OCI-LY3 (cell line): ENCODE measurements at regions not wholly inside any gene's neighbourhood (a gene's known extent, or its start where the extent isn't known, plus 50 kb on each side); places are given as distances from the start of the nearest gene placed in this dataset.
A peak's percentile ranks its signal among the peaks of the same experiment; 100 is the strongest.

ENCODE experiments used
- H2AFZ ChIP-seq: fragments of 200-600, 300-600 bp; shearing (Covaris generic); 2 replicates; pipeline ENCODE4 v1.6.0; 2014; ENCODE audit warnings: antibody characterized with exemption, low read depth, low read length
- H3K27ac ChIP-seq: fragments of 200-600, 300-600 bp; sonication (generic); 2 replicates; pipeline ENCODE4 v1.5.1; 2014; ENCODE audit warnings: mild to moderate bottlenecking, low read length, moderate library complexity, mixed read lengths
- H3K27me3 ChIP-seq: fragments of 200-600, 300-600 bp; sonication (generic); 2 replicates; pipeline ENCODE4 v1.6.1; 2014; ENCODE audit warnings: low read depth, low read length, mixed read lengths
- H3K36me3 ChIP-seq: fragments of 200-600, 300-600 bp; sonication (generic); replicated peaks from 2 replicates; pipeline ENCODE3; 2014; ENCODE audit warnings: low read depth, low read length, mixed read lengths
- H3K4me1 ChIP-seq: fragments of 300-600, 200-600 bp; sonication (generic); 2 replicates; pipeline ENCODE4 v1.6.1; 2014; ENCODE audit warnings: low read length, mixed read lengths
- H3K4me2 ChIP-seq: fragments of 200-600, 300-600 bp; sonication (generic); 2 replicates; pipeline ENCODE4 v1.6.1; 2014; ENCODE audit warnings: low read length, mixed read lengths
- H3K4me3 ChIP-seq: fragments of 300-600, 200-600 bp; sonication (generic); 2 replicates; pipeline ENCODE4 v1.5.1; 2014; ENCODE audit warnings: antibody characterized with exemption, mild to moderate bottlenecking, low read length, moderate library complexity
- H3K79me2 ChIP-seq: fragments of 300-600, 200-600 bp; shearing (Covaris generic); 2 replicates; pipeline ENCODE4 v1.6.1; 2014; ENCODE audit warnings: mild to moderate bottlenecking, low read length, mixed read lengths
- H3K9ac ChIP-seq: fragments of 300-600, 200-600 bp; shearing (Covaris generic); 2 replicates; pipeline ENCODE4 v1.6.0; 2014; ENCODE audit warnings: mild to moderate bottlenecking, low read length, moderate library complexity
- H3K9me3 ChIP-seq: fragments of 200-600, 300-600 bp; shearing (Covaris generic); 2 replicates; pipeline ENCODE4 v1.6.1; 2014; ENCODE audit warnings: low read length, mixed read lengths; ENCODE audit not compliant: insufficient read depth
- H4K20me1 ChIP-seq: fragments of 200-600, 300-600 bp; sonication (generic); 2 replicates; pipeline ENCODE4 v1.6.1; 2016; ENCODE audit warnings: low read length, mixed read lengths; ENCODE audit not compliant: insufficient read depth
- EZH2phosphoT487 ChIP-seq: fragments of 200-600 bp; shearing (Covaris generic); IDR thresholded peaks from 2 replicates; pipeline ENCODE4 v1.6.1; 2018; ENCODE audit warnings: antibody characterized with exemption, mixed run types, low read depth
- TF ChIP-seq, protein P1 (sequence below): fragments of 200-600, 300-600 bp; sonication (generic); IDR thresholded peaks from 2 replicates; pipeline ENCODE4 v1.5.1; 2014; ENCODE audit warnings: antibody characterized with exemption, low read length, low read depth

- Histone ChIP-seq H3K9me3 (no peaks in the 10 kb centered on the region), H3K27ac (no peak overlapping the region; the same call in 1 of the 2 replicates), H3K4me3 (peak overlapping the region; percentile 57), H4K20me1 (no peaks in the 10 kb centered on the region), H3K36me3 (no peaks in the 10 kb centered on the region), H3K9ac (peak overlapping the region; percentile 36), H2AFZ (peak overlapping the region; percentile 60; the same call in 1 of the 2 replicates), H3K4me2 (peak overlapping the region; percentile 70), H3K27me3 (no peaks in the 10 kb centered on the region), H3K79me2 (no peaks in the 10 kb centered on the region), H3K4me1 (peaks cover 17% of the 10 kb centered on the region)
- no peak for TF ChIP-seq EZH2phosphoT487
- TF ChIP-seq, protein P1, sequence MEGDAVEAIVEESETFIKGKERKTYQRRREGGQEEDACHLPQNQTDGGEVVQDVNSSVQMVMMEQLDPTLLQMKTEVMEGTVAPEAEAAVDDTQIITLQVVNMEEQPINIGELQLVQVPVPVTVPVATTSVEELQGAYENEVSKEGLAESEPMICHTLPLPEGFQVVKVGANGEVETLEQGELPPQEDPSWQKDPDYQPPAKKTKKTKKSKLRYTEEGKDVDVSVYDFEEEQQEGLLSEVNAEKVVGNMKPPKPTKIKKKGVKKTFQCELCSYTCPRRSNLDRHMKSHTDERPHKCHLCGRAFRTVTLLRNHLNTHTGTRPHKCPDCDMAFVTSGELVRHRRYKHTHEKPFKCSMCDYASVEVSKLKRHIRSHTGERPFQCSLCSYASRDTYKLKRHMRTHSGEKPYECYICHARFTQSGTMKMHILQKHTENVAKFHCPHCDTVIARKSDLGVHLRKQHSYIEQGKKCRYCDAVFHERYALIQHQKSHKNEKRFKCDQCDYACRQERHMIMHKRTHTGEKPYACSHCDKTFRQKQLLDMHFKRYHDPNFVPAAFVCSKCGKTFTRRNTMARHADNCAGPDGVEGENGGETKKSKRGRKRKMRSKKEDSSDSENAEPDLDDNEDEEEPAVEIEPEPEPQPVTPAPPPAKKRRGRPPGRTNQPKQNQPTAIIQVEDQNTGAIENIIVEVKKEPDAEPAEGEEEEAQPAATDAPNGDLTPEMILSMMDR, result no peak
These were observed 90.6 kb upstream of the GADL1 start for GRCh38 chr3:30984855-30985749.

GRCh38 chr3:30986551-30986950 is 92.1 kb upstream of the GADL1 start:
- TF ChIP-seq EZH2phosphoT487, result no peak
- TF ChIP-seq, protein P1, result no peak
- Histone ChIP-seq H3K9ac (no peak overlapping the region), H2AFZ (no peak overlapping the region)

DNA sequence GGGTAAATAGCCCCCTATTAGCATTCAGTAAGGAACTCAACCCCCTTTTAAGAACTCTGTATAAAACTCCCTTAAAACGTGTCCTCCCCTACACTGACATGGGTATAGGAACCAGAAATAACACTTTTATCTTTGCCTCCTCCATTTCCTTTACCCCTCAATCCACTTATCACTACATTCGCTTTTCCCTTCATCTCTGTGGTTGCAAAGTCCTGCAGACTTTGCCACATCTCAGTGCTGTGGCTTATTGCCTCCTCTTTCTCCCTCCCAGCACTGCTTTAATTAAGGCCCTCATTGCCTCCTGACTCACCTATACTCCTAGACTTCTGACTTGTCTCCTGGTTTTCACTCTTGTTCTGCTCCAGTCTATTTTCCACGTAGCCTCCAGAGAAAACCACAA is 94.3 kb upstream of the GADL1 start:
- Histone ChIP-seq H3K4me3 (no peak overlapping the region), H3K36me3 (no peaks in the 10 kb centered on the region), H3K9ac (no peak overlapping the region), H4K20me1 (no peaks in the 10 kb centered on the region), H3K4me2 (no peak overlapping the region), H2AFZ (no peak overlapping the region), H3K9me3 (no peaks in the 10 kb centered on the region), H3K79me2 (no peaks in the 10 kb centered on the region), H3K27me3 (no peaks in the 10 kb centered on the region), H3K27ac (no peak overlapping the region), H3K4me1 (peaks cover 17% of the 10 kb centered on the region)
- TF ChIP-seq, protein P1, result no peak
- no peak for TF ChIP-seq EZH2phosphoT487

More at GRCh38 chr3:30986551-30986950, 92.1 kb upstream of the GADL1 start:
- H3K4me3 ChIP-seq, result no peak overlapping the region
- H4K20me1 ChIP-seq, result no peaks in the 10 kb centered on the region
- H3K27ac ChIP-seq, result no peak overlapping the region
- no peaks in the 10 kb centered on the region for H3K79me2 ChIP-seq
- no peak overlapping the region for H3K4me2 ChIP-seq
- no peaks in the 10 kb centered on the region for H3K36me3 ChIP-seq
- peaks cover 17% of the 10 kb centered on the region for H3K4me1 ChIP-seq
- no peaks in the 10 kb centered on the region for H3K9me3 ChIP-seq
- H3K27me3 ChIP-seq, result no peaks in the 10 kb centered on the region

- no peaks in the 10 kb centered on the region for H4K20me1 ChIP-seq
- no peaks in the 10 kb centered on the region for H3K36me3 ChIP-seq
- H3K4me3 ChIP-seq, result no peak overlapping the region
- no peak for TF ChIP-seq EZH2phosphoT487
- TF ChIP-seq, protein P1, result no peak
- H3K9ac ChIP-seq, result no peak overlapping the region
- H3K27ac ChIP-seq, result no peak overlapping the region
- no peak overlapping the region for H2AFZ ChIP-seq
- H3K79me2 ChIP-seq, result no peaks in the 10 kb centered on the region
- H3K27me3 ChIP-seq, result no peaks in the 10 kb centered on the region
- peaks cover 15% of the 10 kb centered on the region for H3K4me1 ChIP-seq
- H3K4me2 ChIP-seq, result no peak overlapping the region
- H3K9me3 ChIP-seq, result 0 out of 2 replicates have a peak, but pooled peaks cover under 1% of the 10 kb centered on the region
These were observed 95.0 kb upstream of the GADL1 start for GRCh38 chr3:30989276-30990030.
